WTC11 (cell line): ENCODE measurements at regions not wholly inside any gene's neighbourhood (a gene's known extent, or its start where the extent isn't known, plus 50 kb on each side); places are given as distances from the start of the nearest gene placed in this dataset.

ENCODE experiments used
- ATAC-seq: fragments of 200-7000 bp; cut with Tn5 transposase; 2 replicates; pipeline ENCODE4 v1.10.0; 2021; ENCODE audit warnings: mild to moderate bottlenecking, moderate library complexity
- CTCF ChIA-PET: fragments of 300-600 bp; sonication (Branson Sonifier 250); formaldehyde crosslinking; loops from one replicate; lab custom pipeline; 2021; ENCODE audit warnings: antibody characterized with exemption; lab: Charles Lee
- POLR2A ChIA-PET: fragments of 350-600 bp; sonication (Branson Sonifier 250); formaldehyde crosslinking; loops from one replicate; lab custom pipeline; 2021; ENCODE audit warnings: antibody characterized with exemption; lab: Charles Lee
- DNase-seq: peaks from one replicate; pipeline ENCODE4 v3.0.0; 2021; ENCODE audit warnings: low spot score
- H3K27ac Mint-ChIP-seq: 2 replicates; pipeline ENCODE4 v1.8.0; 2021; ENCODE audit warnings: mixed read lengths
- H3K27me3 Mint-ChIP-seq: 2 replicates; pipeline ENCODE4 v1.8.0; 2021; ENCODE audit warnings: low read depth, mild to moderate bottlenecking, moderate library complexity, mixed read lengths
- H3K36me3 Mint-ChIP-seq: 2 replicates; pipeline ENCODE4 v1.8.0; 2021; ENCODE audit warnings: mixed read lengths
- H3K4me1 Mint-ChIP-seq: 2 replicates; pipeline ENCODE4 v1.8.0; 2022; ENCODE audit warnings: mixed read lengths
- H3K4me3 Mint-ChIP-seq: 2 replicates; pipeline ENCODE4 v1.8.0; 2021; ENCODE audit warnings: mild to moderate bottlenecking, moderate library complexity, mixed read lengths
- H3K9me3 Mint-ChIP-seq: 2 replicates; pipeline ENCODE4 v1.8.0; 2021; ENCODE audit warnings: mixed read lengths
- AR ChIP-seq: fragments of 250-450 bp; sonication (Bioruptor Pico); IDR thresholded peaks from 2 replicates; pipeline ENCODE4 v1.9.0; 2021; ENCODE audit warnings: mild to moderate bottlenecking
- ATF1 ChIP-seq: sonication (generic); formaldehyde crosslinking; IDR thresholded peaks from 2 replicates; pipeline ENCODE4 v1.8.1; 2023; ENCODE audit warnings: mild to moderate bottlenecking, moderate library complexity, missing genetic modification reagents
- CREM ChIP-seq: sonication (generic); formaldehyde crosslinking; IDR thresholded peaks from 2 replicates; pipeline ENCODE4 v1.8.1; 2022; ENCODE audit warnings: mild to moderate bottlenecking, missing genetic modification reagents, moderate library complexity
- E2F1 ChIP-seq: sonication (generic); formaldehyde crosslinking; IDR thresholded peaks from 2 replicates; pipeline ENCODE4 v1.8.0; 2022; ENCODE audit warnings: mild to moderate bottlenecking, missing genetic modification reagents
- E2F5 ChIP-seq: sonication (generic); formaldehyde crosslinking; IDR thresholded peaks from 2 replicates; pipeline ENCODE4 v1.8.1; 2022; ENCODE audit warnings: mild to moderate bottlenecking, moderate library complexity, missing genetic modification reagents
- ETV6 ChIP-seq: sonication (generic); formaldehyde crosslinking; IDR thresholded peaks from 2 replicates; pipeline ENCODE4 v1.8.1; 2022; ENCODE audit warnings: mild to moderate bottlenecking, missing genetic modification reagents
- FOXK1 ChIP-seq: sonication (generic); formaldehyde crosslinking; IDR thresholded peaks from 2 replicates; pipeline ENCODE4 v1.8.0; 2022; ENCODE audit warnings: mild to moderate bottlenecking, moderate library complexity, missing genetic modification reagents
- FOXP1 ChIP-seq: sonication (generic); formaldehyde crosslinking; IDR thresholded peaks from 2 replicates; pipeline ENCODE4 v1.8.0; 2022; ENCODE audit warnings: missing genetic modification reagents, mild to moderate bottlenecking, moderate library complexity, borderline replicate concordance
- GABPB1 ChIP-seq: sonication (generic); formaldehyde crosslinking; IDR thresholded peaks from 2 replicates; pipeline ENCODE4 v1.8.1; 2023; ENCODE audit warnings: mild to moderate bottlenecking, missing genetic modification reagents
- HMGXB4 ChIP-seq: sonication (generic); formaldehyde crosslinking; IDR thresholded peaks from 2 replicates; pipeline ENCODE4 v1.8.1; 2023; ENCODE audit warnings: mild to moderate bottlenecking, moderate library complexity, missing genetic modification reagents
- KAT7 ChIP-seq: sonication (generic); formaldehyde crosslinking; IDR thresholded peaks from 2 replicates; pipeline ENCODE4 v1.8.1; 2023; ENCODE audit warnings: missing genetic modification reagents, mild to moderate bottlenecking, borderline replicate concordance
- MXD4 ChIP-seq: fragments of 250-450 bp; sonication (Bioruptor Pico); IDR thresholded peaks from 2 replicates; pipeline ENCODE4 v1.8.0; 2021; ENCODE audit warnings: mild to moderate bottlenecking, moderate library complexity, borderline replicate concordance
- SMAD3 ChIP-seq: sonication (generic); formaldehyde crosslinking; IDR thresholded peaks from 2 replicates; pipeline ENCODE4 v1.8.0; 2022; ENCODE audit warnings: missing genetic modification reagents, mild to moderate bottlenecking, borderline replicate concordance
- SP1 ChIP-seq: sonication (generic); formaldehyde crosslinking; conservative IDR thresholded peaks from 2 replicates; pipeline ENCODE4 v1.8.1; 2022; ENCODE audit warnings: missing genetic modification reagents
- TEAD1 ChIP-seq: sonication (generic); formaldehyde crosslinking; IDR thresholded peaks from 2 replicates; pipeline ENCODE4 v1.8.0; 2022; ENCODE audit warnings: mild to moderate bottlenecking, missing genetic modification reagents
- TEAD4 ChIP-seq: sonication (generic); formaldehyde crosslinking; IDR thresholded peaks from 2 replicates; pipeline ENCODE4 v1.8.0; 2022; ENCODE audit warnings: mild to moderate bottlenecking, missing genetic modification reagents
- TP53 ChIP-seq: sonication (generic); formaldehyde crosslinking; IDR thresholded peaks from 2 replicates; pipeline ENCODE4 v1.8.1; 2023; ENCODE audit warnings: mild to moderate bottlenecking, missing genetic modification reagents
- ZBTB21 ChIP-seq: sonication (generic); formaldehyde crosslinking; IDR thresholded peaks from 2 replicates; pipeline ENCODE4 v1.8.1; 2023; ENCODE audit warnings: mild to moderate bottlenecking, missing genetic modification reagents, borderline replicate concordance
- ZNF121 ChIP-seq: sonication (generic); formaldehyde crosslinking; IDR thresholded peaks from 2 replicates; pipeline ENCODE4 v1.8.0; 2023; ENCODE audit warnings: missing genetic modification reagents
- ZNF232 ChIP-seq: sonication (generic); formaldehyde crosslinking; IDR thresholded peaks from 2 replicates; pipeline ENCODE4 v1.8.0; 2022; ENCODE audit warnings: mild to moderate bottlenecking, missing genetic modification reagents
- TF ChIP-seq, protein P1 (sequence below): sonication (generic); formaldehyde crosslinking; IDR thresholded peaks from 2 replicates; pipeline ENCODE4 v1.8.0; 2022; ENCODE audit warnings: mild to moderate bottlenecking, missing genetic modification reagents
- TF ChIP-seq, protein P2 (sequence below): fragments of 250-450 bp; sonication (Bioruptor Pico); IDR thresholded peaks from 2 replicates; pipeline ENCODE4 v2.1.2; 2022; ENCODE audit warnings: mild to moderate bottlenecking, moderate library complexity
- TF ChIP-seq, protein P3 (sequence below): sonication (generic); formaldehyde crosslinking; IDR thresholded peaks from 2 replicates; pipeline ENCODE4 v1.8.1; 2023; ENCODE audit warnings: mild to moderate bottlenecking, missing genetic modification reagents, moderate library complexity

- ATAC-seq, result peak; percentile 92
- DNase-seq, result peak; percentile 86
- Mint-ChIP-seq H3K4me1 (peaks cover 21% of the 10 kb centered on the region), H3K9me3 (no peaks in the 10 kb centered on the region), H3K36me3 (no peaks in the 10 kb centered on the region), H3K4me3 (peak overlapping the region; percentile 93), H3K27ac (peak overlapping the region; percentile 78; the same call in 1 of the 2 replicates), H3K27me3 (peaks cover 25% of the 10 kb centered on the region)
- POLR2A ChIA-PET, result interaction anchor here (1.0 kb wide), 1 partner anchor 121 kb away, joined by 3 read pairs; no protein-coding TSS in a partner anchor
- 0 out of 2 replicates have a peak, but pooled peaks have one; percentile 25 for TF ChIP-seq ZNF232
- TF ChIP-seq CREM (CRISPR knock-in tag), result peak; percentile 44; the same call in 1 of the 2 replicates
- TF ChIP-seq ZNF121 (CRISPR knock-in tag), result peak; percentile 94; the same call in 1 of the 2 replicates
- TF ChIP-seq ZBTB21, result 0 out of 2 replicates have a peak, but pooled peaks have one; percentile 28
- TF ChIP-seq ETV6 (CRISPR knock-in tag), result peak; percentile 71
- TF ChIP-seq E2F5, result peak; percentile 85; the same call in 1 of the 2 replicates
- no peak for TF ChIP-seq E2F1 (CRISPR knock-in tag)
- TF ChIP-seq, protein P1, sequence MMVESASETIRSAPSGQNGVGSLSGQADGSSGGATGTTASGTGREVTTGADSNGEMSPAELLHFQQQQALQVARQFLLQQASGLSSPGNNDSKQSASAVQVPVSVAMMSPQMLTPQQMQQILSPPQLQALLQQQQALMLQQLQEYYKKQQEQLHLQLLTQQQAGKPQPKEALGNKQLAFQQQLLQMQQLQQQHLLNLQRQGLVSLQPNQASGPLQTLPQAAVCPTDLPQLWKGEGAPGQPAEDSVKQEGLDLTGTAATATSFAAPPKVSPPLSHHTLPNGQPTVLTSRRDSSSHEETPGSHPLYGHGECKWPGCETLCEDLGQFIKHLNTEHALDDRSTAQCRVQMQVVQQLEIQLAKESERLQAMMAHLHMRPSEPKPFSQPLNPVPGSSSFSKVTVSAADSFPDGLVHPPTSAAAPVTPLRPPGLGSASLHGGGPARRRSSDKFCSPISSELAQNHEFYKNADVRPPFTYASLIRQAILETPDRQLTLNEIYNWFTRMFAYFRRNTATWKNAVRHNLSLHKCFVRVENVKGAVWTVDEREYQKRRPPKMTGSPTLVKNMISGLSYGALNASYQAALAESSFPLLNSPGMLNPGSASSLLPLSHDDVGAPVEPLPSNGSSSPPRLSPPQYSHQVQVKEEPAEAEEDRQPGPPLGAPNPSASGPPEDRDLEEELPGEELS (CRISPR knock-in tag), result 0 out of 2 replicates have a peak, but pooled peaks have one; percentile 35
- TF ChIP-seq HMGXB4 (CRISPR knock-in tag), result peak; percentile 95
- TF ChIP-seq MXD4, result no peak
- TF ChIP-seq, protein P2, sequence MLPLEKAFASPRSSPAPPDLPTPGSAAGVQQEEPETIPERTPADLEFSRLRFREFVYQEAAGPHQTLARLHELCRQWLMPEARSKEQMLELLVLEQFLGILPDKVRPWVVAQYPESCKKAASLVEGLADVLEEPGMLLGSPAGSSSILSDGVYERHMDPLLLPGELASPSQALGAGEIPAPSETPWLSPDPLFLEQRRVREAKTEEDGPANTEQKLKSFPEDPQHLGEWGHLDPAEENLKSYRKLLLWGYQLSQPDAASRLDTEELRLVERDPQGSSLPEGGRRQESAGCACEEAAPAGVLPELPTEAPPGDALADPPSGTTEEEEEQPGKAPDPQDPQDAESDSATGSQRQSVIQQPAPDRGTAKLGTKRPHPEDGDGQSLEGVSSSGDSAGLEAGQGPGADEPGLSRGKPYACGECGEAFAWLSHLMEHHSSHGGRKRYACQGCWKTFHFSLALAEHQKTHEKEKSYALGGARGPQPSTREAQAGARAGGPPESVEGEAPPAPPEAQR, result no peak
- TF ChIP-seq FOXK1 (CRISPR knock-in tag), result peak; percentile 70; the same call in 1 of the 2 replicates
- 0 out of 2 replicates have a peak, but pooled peaks have one; percentile 65 for TF ChIP-seq KAT7 (CRISPR knock-in tag)
- TF ChIP-seq GABPB1, result no peak
- TF ChIP-seq TP53 (CRISPR knock-in tag), result peak; percentile 40; the same call in 1 of the 2 replicates
- peak; percentile 80; the same call in 1 of the 2 replicates for TF ChIP-seq FOXP1 (CRISPR knock-in tag)
- TF ChIP-seq, protein P3, sequence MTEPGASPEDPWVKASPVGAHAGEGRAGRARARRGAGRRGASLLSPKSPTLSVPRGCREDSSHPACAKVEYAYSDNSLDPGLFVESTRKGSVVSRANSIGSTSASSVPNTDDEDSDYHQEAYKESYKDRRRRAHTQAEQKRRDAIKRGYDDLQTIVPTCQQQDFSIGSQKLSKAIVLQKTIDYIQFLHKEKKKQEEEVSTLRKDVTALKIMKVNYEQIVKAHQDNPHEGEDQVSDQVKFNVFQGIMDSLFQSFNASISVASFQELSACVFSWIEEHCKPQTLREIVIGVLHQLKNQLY (CRISPR knock-in tag), result no peak
- TF ChIP-seq ATF1, result no peak
- no peak for TF ChIP-seq AR
- no peak for TF ChIP-seq SMAD3 (CRISPR knock-in tag)
- TF ChIP-seq TEAD1 (CRISPR knock-in tag), result peak; percentile 65; the same call in 1 of the 2 replicates
- peak; percentile 62 for TF ChIP-seq SP1 (CRISPR knock-in tag)
- TF ChIP-seq TEAD4 (CRISPR knock-in tag), result no peak
- CTCF ChIA-PET, result interaction anchor here (0.6 to 1.5 kb wide), 12 partner anchors 9 to 369 kb away, joined by 3 to 8 read pairs (median 3); no protein-coding TSS in a partner anchor
These were observed 259.5 kb upstream of the E2F7 start for GRCh38 chr12:77324763-77325468.
